CD8-positive, alpha-beta memory T cell (primary cell): ENCODE measurements at regions not wholly inside any gene's neighbourhood (a gene's known extent, or its start where the extent isn't known, plus 50 kb on each side); places are given as distances from the start of the nearest gene placed in this dataset.
"Not testable (repeated sequence)": the region's sequence is repeated elsewhere in the genome, so short reads cannot be mapped to it uniquely, and the experiment has no call there.

Experiments
- CTCF ChIA-PET: fragments of 350-600 bp; sonication (Branson Sonifier 250); formaldehyde crosslinking; loops from one replicate; lab custom pipeline; 2021; ENCODE audit warnings: antibody characterized with exemption; lab: Charles Lee
- POLR2A ChIA-PET: fragments of 350-600 bp; sonication (Branson Sonifier 250); formaldehyde crosslinking; loops from one replicate; lab custom pipeline; 2021; ENCODE audit warnings: antibody characterized with exemption; lab: Charles Lee
- DNase-seq, 5 donors: peaks; one replicate each; pipeline versions ENCODE4 v3.0.0 to v3.0.0-alpha.2; 2020 to 2022; ENCODE audit warnings: mixed read lengths in 1 of 5
- H3K27ac ChIP-seq: one replicate; pipeline ENCODE4 v1.7.0; 2013; ENCODE audit warnings: low read depth, mild to moderate bottlenecking, low read length, moderate library complexity
- H3K27me3 ChIP-seq: 2 replicates; pipeline ENCODE4 v1.7.0; 2013; ENCODE audit warnings: low read length, mild to moderate bottlenecking; ENCODE audit not compliant: insufficient read depth, poor library complexity, severe bottlenecking
- H3K36me3 ChIP-seq: 2 replicates; pipeline ENCODE4 v1.7.0; 2013; ENCODE audit warnings: mild to moderate bottlenecking, low read length, moderate library complexity; ENCODE audit not compliant: insufficient read depth
- H3K4me1 ChIP-seq: 2 replicates; pipeline ENCODE4 v1.7.0; 2013; ENCODE audit warnings: mild to moderate bottlenecking, low read length, moderate library complexity; ENCODE audit not compliant: insufficient read depth
- H3K4me3 ChIP-seq: 2 replicates; pipeline ENCODE4 v1.7.0; 2013; ENCODE audit warnings: mild to moderate bottlenecking, low read length
- H3K9me3 ChIP-seq: 2 replicates; pipeline ENCODE4 v1.7.0; 2013; ENCODE audit warnings: mild to moderate bottlenecking, low read length
- H3K27ac Mint-ChIP-seq, 8 donors: one replicate each; pipeline ENCODE4 v1.8.0; 2020 to 2021; ENCODE audit warnings: mixed read lengths in 8 of 8, mild to moderate bottlenecking in 6 of 8, inconsistent platforms in 3 of 8, moderate library complexity in 3 of 8
- H3K27me3 Mint-ChIP-seq, 2 donors: one replicate each; pipeline ENCODE4 v1.8.0; 2020 to 2021; ENCODE audit warnings: mixed read lengths in 2 of 2, mild to moderate bottlenecking in 1 of 2, moderate library complexity in 1 of 2
- H3K36me3 Mint-ChIP-seq, 3 donors: one replicate each; pipeline ENCODE4 v1.8.0; 2020 to 2021; ENCODE audit warnings: mixed read lengths in 3 of 3, inconsistent platforms in 1 of 3, mild to moderate bottlenecking in 1 of 3
- H3K4me1 Mint-ChIP-seq, 3 donors: one replicate each; pipeline ENCODE4 v1.8.0; 2020 to 2021; ENCODE audit warnings: mixed read lengths in 3 of 3, inconsistent platforms in 1 of 3, mild to moderate bottlenecking in 1 of 3
- H3K4me3 Mint-ChIP-seq, 7 donors: one replicate each; pipeline ENCODE4 v1.8.0; 2020 to 2021; ENCODE audit warnings: mixed read lengths in 7 of 7, mild to moderate bottlenecking in 6 of 7, moderate library complexity in 4 of 7, inconsistent platforms in 2 of 7
- H3K9me3 Mint-ChIP-seq, 5 donors: one replicate each; pipeline ENCODE4 v1.8.0; 2020 to 2022; ENCODE audit warnings: mixed read lengths in 5 of 5, mild to moderate bottlenecking in 3 of 5, moderate library complexity in 2 of 5, inconsistent platforms in 1 of 5

- H3K36me3 Mint-ChIP-seq, H3K4me3 Mint-ChIP-seq, H3K4me1 ChIP-seq, H3K9me3 ChIP-seq, CTCF ChIA-PET, H3K27me3 Mint-ChIP-seq, H3K4me3 ChIP-seq, H3K4me1 Mint-ChIP-seq, H3K27me3 ChIP-seq, H3K27ac ChIP-seq, POLR2A ChIA-PET, H3K36me3 ChIP-seq, DNase-seq, H3K27ac Mint-ChIP-seq: not testable (repeated sequence)
- H3K9me3 Mint-ChIP-seq = peaks cover 4 to 29% (median 9%) of the 10 kb centered on the region in 5 donors
These were observed 587.9 kb upstream of the SLC8A1 start for GRCh38 chr2:41039750-41040149.

DNA sequence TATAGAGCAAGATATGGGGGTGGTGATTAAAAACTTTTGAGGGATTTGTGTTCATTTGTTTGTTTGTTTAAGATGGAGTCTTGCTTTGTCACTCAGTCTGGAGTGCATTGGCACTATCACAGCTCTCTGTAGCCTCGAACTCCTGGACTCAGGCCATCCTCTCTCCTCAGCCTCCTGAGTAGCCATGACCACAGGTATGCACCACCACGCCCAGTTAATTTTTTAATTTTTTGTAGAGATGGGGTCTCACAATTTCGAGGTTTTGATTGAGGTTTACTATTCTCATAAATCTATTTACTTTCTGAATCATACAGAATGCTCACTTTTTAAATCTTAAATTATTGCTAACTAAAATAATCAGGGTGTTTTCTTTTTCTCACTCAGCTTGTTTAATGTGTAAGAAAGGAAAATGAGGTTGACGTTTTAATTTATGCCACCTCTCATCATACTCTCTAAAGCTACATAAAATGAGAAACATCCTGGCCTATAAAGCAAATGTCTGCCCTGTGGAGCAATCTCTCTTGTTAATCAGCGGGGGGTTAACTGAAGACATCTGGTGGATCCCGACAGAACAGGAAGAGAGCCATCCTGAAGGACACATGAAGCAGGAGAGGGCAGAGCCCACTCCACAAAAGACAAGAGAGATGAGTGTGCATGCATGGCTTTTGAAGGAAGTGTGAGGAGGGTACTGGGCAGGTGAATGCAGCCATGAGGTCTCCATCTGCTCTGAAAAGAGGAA, 589.1 kb upstream of the SLC8A1 start:
- ChIA-PET POLR2A (no interaction called here), CTCF (no interaction called here)
- Histone ChIP-seq H3K4me1 (no peaks in the 10 kb centered on the region), H3K36me3 (no peaks in the 10 kb centered on the region), H3K27me3 (no peaks in the 10 kb centered on the region), H3K9me3 (no peaks in the 10 kb centered on the region), H3K4me3 (no peak overlapping the region), H3K27ac (no peak overlapping the region)
- no peaks in the 10 kb centered on the region for H3K36me3 Mint-ChIP-seq
- H3K4me1 Mint-ChIP-seq = no peaks in the 10 kb centered on the region
- H3K27ac Mint-ChIP-seq = no peak overlapping the region
- no peaks in the 10 kb centered on the region for H3K27me3 Mint-ChIP-seq
- no peak for DNase-seq
- H3K4me3 Mint-ChIP-seq = no peak overlapping the region
- peaks cover 0 to 22% (median 9%) of the 10 kb centered on the region in 5 donors for H3K9me3 Mint-ChIP-seq

DNA sequence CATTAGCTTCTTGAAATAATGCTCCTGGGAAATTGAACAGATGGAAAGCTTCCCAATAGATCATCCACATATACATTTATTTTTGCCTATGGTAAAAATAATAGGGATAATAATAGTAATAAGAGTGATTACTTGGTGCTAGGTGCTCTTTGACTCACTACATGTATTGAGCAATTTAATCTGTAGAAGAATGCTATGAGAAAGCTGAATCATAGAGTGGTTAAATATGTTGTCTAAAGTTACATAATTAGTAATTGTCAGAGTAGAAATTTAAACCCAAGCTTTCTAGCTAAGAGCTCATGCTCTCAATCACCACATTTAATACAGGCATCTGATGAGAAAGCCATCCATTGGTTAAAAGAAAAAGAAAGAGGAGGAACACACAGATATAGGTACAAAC, 590.5 kb upstream of the SLC8A1 start:
- ChIA-PET CTCF (interaction anchor here (0.6 kb wide), 1 partner anchor 291 kb away, joined by 3 read pairs; no protein-coding TSS in a partner anchor), POLR2A (no interaction called here)
- no peaks in the 10 kb centered on the region for H3K27me3 Mint-ChIP-seq
- Histone ChIP-seq H3K9me3 (no peaks in the 10 kb centered on the region), H3K27ac (no peak overlapping the region), H3K27me3 (no peaks in the 10 kb centered on the region), H3K4me1 (no peaks in the 10 kb centered on the region), H3K36me3 (no peaks in the 10 kb centered on the region), H3K4me3 (no peak overlapping the region)
- H3K27ac Mint-ChIP-seq = no peak overlapping the region
- H3K9me3 Mint-ChIP-seq = peaks cover 0 to 22% (median 9%) of the 10 kb centered on the region in 5 donors
- H3K4me1 Mint-ChIP-seq = no peaks in the 10 kb centered on the region
- DNase-seq = no peak
- no peaks in the 10 kb centered on the region for H3K36me3 Mint-ChIP-seq
- no peak overlapping the region for H3K4me3 Mint-ChIP-seq

DNA sequence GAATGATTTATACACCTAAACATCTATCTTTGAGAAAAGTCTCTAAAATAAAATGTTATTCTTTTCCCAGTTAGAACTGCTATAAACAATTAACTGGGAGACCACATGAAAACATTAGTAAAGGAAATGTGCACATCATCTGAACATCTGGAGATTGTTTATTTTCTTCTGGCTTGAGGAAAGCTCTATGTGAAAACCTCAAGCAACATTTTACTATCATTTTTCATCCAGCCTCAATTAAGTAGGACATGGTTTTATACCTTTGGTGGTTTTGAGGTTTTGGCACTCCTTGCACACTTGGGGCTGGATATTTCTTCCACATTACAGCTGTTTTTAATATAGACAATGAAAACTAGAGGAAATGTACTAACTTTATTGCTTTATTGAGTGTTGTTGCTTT, 609.5 kb upstream of the SLC8A1 start:
- Mint-ChIP-seq H3K9me3 (peaks cover 1 to 23% (median 11%) of the 10 kb centered on the region in 5 donors), H3K4me1 (no peaks in the 10 kb centered on the region), H3K4me3 (no peak overlapping the region), H3K27ac (no peak overlapping the region), H3K36me3 (no peaks in the 10 kb centered on the region), H3K27me3 (no peaks in the 10 kb centered on the region)
- ChIA-PET POLR2A (no interaction called here), CTCF (no interaction called here)
- no peak overlapping the region for H3K27ac ChIP-seq
- no peaks in the 10 kb centered on the region for H3K9me3 ChIP-seq
- H3K27me3 ChIP-seq = no peaks in the 10 kb centered on the region
- DNase-seq = no peak
- no peak overlapping the region for H3K4me3 ChIP-seq
- no peaks in the 10 kb centered on the region for H3K4me1 ChIP-seq
- H3K36me3 ChIP-seq = no peaks in the 10 kb centered on the region

DNA sequence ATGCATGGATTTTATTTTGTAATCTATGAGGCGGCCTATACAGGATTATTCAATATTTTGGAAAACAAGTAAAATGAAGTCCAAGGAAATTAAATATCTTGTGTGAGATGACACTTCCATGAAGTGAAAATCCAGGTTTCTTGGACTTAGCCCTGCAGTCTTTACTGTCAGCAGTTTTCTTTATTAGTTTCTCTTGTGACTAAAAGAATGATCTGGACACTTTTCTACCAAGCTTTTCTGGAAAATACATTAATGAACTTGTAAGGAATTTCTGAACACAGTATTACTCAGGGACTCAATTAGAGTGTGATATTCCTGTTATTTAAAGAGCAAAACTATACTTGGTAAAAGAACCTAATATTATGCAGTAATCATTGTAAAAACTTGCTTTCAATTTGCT, 610.4 kb upstream of the SLC8A1 start:
- no peaks in the 10 kb centered on the region for H3K27me3 Mint-ChIP-seq
- no peaks in the 10 kb centered on the region for H3K36me3 Mint-ChIP-seq
- H3K4me3 Mint-ChIP-seq = no peak overlapping the region
- H3K9me3 Mint-ChIP-seq = peaks cover 1 to 27% (median 11%) of the 10 kb centered on the region in 5 donors
- CTCF ChIA-PET = no interaction called here
- Histone ChIP-seq H3K9me3 (no peaks in the 10 kb centered on the region), H3K4me1 (no peaks in the 10 kb centered on the region), H3K4me3 (no peak overlapping the region), H3K27me3 (no peaks in the 10 kb centered on the region), H3K27ac (no peak overlapping the region), H3K36me3 (no peaks in the 10 kb centered on the region)
- no peak for DNase-seq
- H3K4me1 Mint-ChIP-seq = no peaks in the 10 kb centered on the region
- H3K27ac Mint-ChIP-seq = no peak overlapping the region
- POLR2A ChIA-PET = no interaction called here

- CTCF ChIA-PET = no interaction called here
- H3K27ac Mint-ChIP-seq = no peak overlapping the region
- Histone ChIP-seq H3K9me3 (no peaks in the 10 kb centered on the region), H3K27ac (no peak overlapping the region), H3K36me3 (no peaks in the 10 kb centered on the region), H3K27me3 (no peaks in the 10 kb centered on the region), H3K4me3 (no peak overlapping the region), H3K4me1 (no peaks in the 10 kb centered on the region)
- POLR2A ChIA-PET = no interaction called here
- no peaks in the 10 kb centered on the region for H3K4me1 Mint-ChIP-seq
- peaks cover 1 to 33% (median 5%) of the 10 kb centered on the region in 5 donors for H3K9me3 Mint-ChIP-seq
- no peaks in the 10 kb centered on the region for H3K36me3 Mint-ChIP-seq
- no peak overlapping the region for H3K4me3 Mint-ChIP-seq
- DNase-seq = no peak
- H3K27me3 Mint-ChIP-seq = no peaks in the 10 kb centered on the region
These were observed 614.3 kb upstream of the SLC8A1 start for GRCh38 chr2:41066168-41066567.

GRCh38 chr2:41068740-41069139, 616.9 kb upstream of the SLC8A1 start:
- Mint-ChIP-seq H3K27ac (no peak overlapping the region), H3K9me3 (peaks cover 0 to 37% (median 1%) of the 10 kb centered on the region in 5 donors), H3K4me1 (no peaks in the 10 kb centered on the region), H3K4me3 (no peak overlapping the region), H3K36me3 (no peaks in the 10 kb centered on the region), H3K27me3 (no peaks in the 10 kb centered on the region)
- ChIA-PET POLR2A (no interaction called here), CTCF (no interaction called here)
- no peak for DNase-seq
- no peaks in the 10 kb centered on the region for H3K9me3 ChIP-seq
- H3K36me3 ChIP-seq = no peaks in the 10 kb centered on the region
- H3K27ac ChIP-seq = no peak overlapping the region
- no peak overlapping the region for H3K4me3 ChIP-seq
- H3K4me1 ChIP-seq = no peaks in the 10 kb centered on the region
- H3K27me3 ChIP-seq = no peaks in the 10 kb centered on the region

DNA sequence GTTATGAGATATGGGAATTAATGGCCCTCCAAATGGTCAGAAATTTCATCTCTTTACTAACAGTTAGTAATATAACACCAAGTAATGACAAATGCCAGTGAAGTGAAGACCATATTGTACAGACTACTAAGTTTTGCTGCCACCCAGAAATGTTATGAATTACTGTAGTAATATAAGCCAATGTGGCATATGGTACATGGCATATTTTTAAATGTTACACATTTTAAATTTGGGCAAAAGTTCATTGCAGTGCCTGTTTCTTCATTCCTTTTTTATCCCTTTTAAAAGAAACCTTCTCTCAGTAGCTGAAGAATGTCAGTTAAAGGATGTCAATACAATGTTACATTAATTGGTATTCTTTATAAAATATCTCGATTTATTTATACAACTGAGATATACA, 626.5 kb upstream of the SLC8A1 start:
- ChIA-PET POLR2A (no interaction called here), CTCF (no interaction called here)
- no peaks in the 10 kb centered on the region for H3K36me3 ChIP-seq
- H3K4me3 ChIP-seq = no peak overlapping the region
- Mint-ChIP-seq H3K9me3 (peaks cover 2 to 10% (median 4%) of the 10 kb centered on the region in 5 donors), H3K4me1 (no peaks in the 10 kb centered on the region), H3K27me3 (no peaks in the 10 kb centered on the region), H3K27ac (no peak overlapping the region), H3K4me3 (no peak overlapping the region), H3K36me3 (no peaks in the 10 kb centered on the region)
- DNase-seq = no peak
- no peaks in the 10 kb centered on the region for H3K4me1 ChIP-seq
- H3K27me3 ChIP-seq = no peaks in the 10 kb centered on the region
- H3K9me3 ChIP-seq = no peaks in the 10 kb centered on the region
- no peak overlapping the region for H3K27ac ChIP-seq
